ENCODE measurements at regions not wholly inside any gene's neighbourhood (a gene's known extent, or its start where the extent isn't known, plus 50 kb on each side); places are given as distances from the start of the nearest gene placed in this dataset.
"Not testable (repeated sequence)": the region's sequence is repeated elsewhere in the genome, so short reads cannot be mapped to it uniquely, and the experiment has no call there.

DNA sequence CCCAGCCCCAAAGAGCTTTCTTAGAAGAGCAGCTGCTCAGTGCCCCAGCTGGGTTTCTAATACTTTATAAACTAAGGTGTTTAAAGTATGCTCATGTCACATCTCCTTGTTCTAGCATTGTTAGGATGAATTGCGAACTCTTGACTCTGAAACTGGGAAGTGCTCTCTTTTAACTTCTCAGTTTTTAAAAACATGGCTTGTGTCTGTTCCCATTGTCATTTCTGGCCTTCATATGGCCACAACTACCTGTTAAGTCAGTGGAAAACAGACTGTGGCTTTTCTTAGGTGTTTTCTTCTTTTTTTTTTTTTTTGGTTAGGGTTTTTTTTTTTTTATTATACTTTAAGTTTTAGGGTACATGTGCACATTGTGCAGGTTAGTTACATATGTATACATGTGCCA lies 164.7 kb downstream of the KCNRG start:
- no peaks in the 10 kb centered on the region for H3K9me3 ChIP-seq
- intact Hi-C loops (cut with DNase I): no loop called here
- DNase-seq (no peak), ATAC-seq (no peak)
- no peaks in the 10 kb centered on the region for H3K36me3 ChIP-seq (replicated peaks in 1 of 2; ENCODE audit: insufficient read depth in 1 of 2, low read depth in 2 of 2)
- H3K4me1 ChIP-seq: no peaks in the 10 kb centered on the region
- no peak overlapping the region for H3K27ac ChIP-seq
- no peak overlapping the region for H3K4me3 ChIP-seq
- TF ChIP-seq POLR2A (IDR thresholded peaks at IDR 0.05) (no peak), CTCF (IDR thresholded peaks at IDR 0.05) (no peak)
- no peaks in the 10 kb centered on the region for H3K27me3 ChIP-seq
- 0 to 100% methylated on average over 1 of the region's 1 CpG for WGBS, 2 donors

- WGBS, 2 donors: 74 to 88% methylated on average over 10 to 16 of the region's 32 CpGs
- H3K4me3 ChIP-seq; intact Hi-C loops (cut with DNase I); H3K9me3 ChIP-seq; ATAC-seq; H3K4me1 ChIP-seq; H3K36me3 ChIP-seq (replicated peaks in 1 of 2; ENCODE audit: insufficient read depth in 1 of 2, low read depth in 2 of 2); H3K27me3 ChIP-seq; DNase-seq; H3K27ac ChIP-seq: not testable (repeated sequence)
Measured at GRCh38 chr13:50185769-50186763, 170.8 kb downstream of the KCNRG start.

- Histone ChIP-seq H3K27ac (no peak overlapping the region), H3K4me1 (no peaks in the 10 kb centered on the region), H3K36me3 (replicated peaks in 1 of 2; ENCODE audit: insufficient read depth in 1 of 2, low read depth in 2 of 2) (no peaks in the 10 kb centered on the region), H3K27me3 (no peaks in the 10 kb centered on the region), H3K9me3 (no peaks in the 10 kb centered on the region), H3K4me3 (no peak overlapping the region)
- 81 to 84% methylated on average over 3 of the region's 3 CpGs for WGBS, 2 donors
- intact Hi-C loops (cut with DNase I): no loop called here
- ATAC-seq (no peak), DNase-seq (no peak)
- no peak for TF ChIP-seq CTCF (IDR thresholded peaks at IDR 0.05)
Measured at GRCh38 chr13:50187352-50188029, 172.2 kb downstream of the KCNRG start.

- WGBS, 2 donors: 82 to 86% methylated on average over 1 of the region's 1 CpG
- H3K4me1 ChIP-seq: no peaks in the 10 kb centered on the region
- H3K9me3 ChIP-seq: no peaks in the 10 kb centered on the region
- intact Hi-C loops (cut with DNase I): no loop called here
- no peak overlapping the region for H3K27ac ChIP-seq
- TF ChIP-seq POLR2A (IDR thresholded peaks at IDR 0.05): no peak
- TF ChIP-seq CTCF (IDR thresholded peaks at IDR 0.05): no peak
- no peak overlapping the region for H3K4me3 ChIP-seq
- H3K36me3 ChIP-seq (replicated peaks in 1 of 2; ENCODE audit: insufficient read depth in 1 of 2, low read depth in 2 of 2): no peaks in the 10 kb centered on the region
- ATAC-seq (no peak), DNase-seq (no peak)
- H3K27me3 ChIP-seq: no peaks in the 10 kb centered on the region
Measured at GRCh38 chr13:50188696-50189095, 173.5 kb downstream of the KCNRG start.

DNA sequence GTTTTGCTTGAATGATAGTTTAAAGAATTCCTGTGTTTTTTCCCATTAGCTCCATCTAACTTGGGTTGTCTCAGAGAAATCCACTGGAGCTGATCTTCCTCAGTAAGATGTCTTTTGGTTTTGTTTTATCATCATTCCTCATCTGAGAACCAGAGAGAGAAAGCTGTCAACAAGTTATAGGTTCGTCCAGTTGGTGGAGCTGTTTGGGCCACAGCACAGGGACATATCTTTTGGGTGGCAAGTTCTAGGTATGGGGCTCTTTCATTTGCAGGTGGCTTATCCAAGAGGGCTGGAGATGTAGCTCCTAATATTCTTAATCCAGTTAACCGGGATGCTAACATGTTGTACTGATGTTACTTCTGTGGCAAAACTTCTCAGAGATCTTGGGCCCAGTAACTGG lies 174.2 kb downstream of the KCNRG start:
- Histone ChIP-seq H3K27me3 (no peaks in the 10 kb centered on the region), H3K4me3 (no peak overlapping the region), H3K9me3 (no peaks in the 10 kb centered on the region), H3K36me3 (replicated peaks in 1 of 2; ENCODE audit: insufficient read depth in 1 of 2, low read depth in 2 of 2) (no peaks in the 10 kb centered on the region), H3K27ac (no peak overlapping the region), H3K4me1 (no peaks in the 10 kb centered on the region)
- 81 to 83% methylated on average over 2 of the region's 2 CpGs for WGBS, 2 donors
- intact Hi-C loops (cut with DNase I): no loop called here
- DNase-seq (no peak), ATAC-seq (no peak)
- no peak for TF ChIP-seq CTCF (IDR thresholded peaks at IDR 0.05)
- no peak for TF ChIP-seq POLR2A (IDR thresholded peaks at IDR 0.05)

All from body of pancreas (tissue), 4 donors.